HG02970 (cell line): ENCODE measurements at regions not wholly inside any gene's neighbourhood (a gene's known extent, or its start where the extent isn't known, plus 50 kb on each side); places are given as distances from the start of the nearest gene placed in this dataset.

Source experiments
- ATAC-seq: cut with Tn5 transposase; IDR thresholded peaks from one replicate; pipeline ENCODE4 v1.9.1; 2021; ENCODE audit warnings: mild to moderate bottlenecking, moderate library complexity, moderate number of reproducible peaks; ENCODE audit not compliant: unreplicated experiment, low FRiP score

GRCh38 chr5:2507611-2508010 lies 243.9 kb downstream of the IRX2 start:
- ATAC-seq: no peak

- no peak for ATAC-seq
Observed at GRCh38 chr5:2506603-2507002, 244.9 kb downstream of the IRX2 start.

- no peak for ATAC-seq
Observed at GRCh38 chr5:2505217-2505616, 246.3 kb downstream of the IRX2 start.

GRCh38 chr5:2502970-2503594 lies 248.4 kb downstream of the IRX2 start:
- ATAC-seq: no peak

- no peak for ATAC-seq
Observed at GRCh38 chr5:2499917-2500316, 251.6 kb downstream of the IRX2 start.

- no peak for ATAC-seq
Observed at GRCh38 chr5:2496891-2497290, 254.6 kb downstream of the IRX2 start.

GRCh38 chr5:2496126-2496525 lies 255.4 kb downstream of the IRX2 start:
- no peak for ATAC-seq

- ATAC-seq: no peak
Observed at GRCh38 chr5:2493356-2493755, 258.1 kb downstream of the IRX2 start.

- ATAC-seq: no peak
Observed at GRCh38 chr5:2492476-2492875, 259.0 kb downstream of the IRX2 start.

- no peak for ATAC-seq
Observed at GRCh38 chr5:2491846-2492245, 259.6 kb downstream of the IRX2 start.

GRCh38 chr5:2489306-2489705 lies 262.2 kb downstream of the IRX2 start:
- no peak for ATAC-seq

- no peak for ATAC-seq
Observed at GRCh38 chr5:2488593-2488992, 262.9 kb downstream of the IRX2 start.

GRCh38 chr5:2487152-2487763 lies 264.2 kb downstream of the IRX2 start:
- no peak for ATAC-seq

GRCh38 chr5:2486373-2486772 lies 265.1 kb downstream of the IRX2 start:
- ATAC-seq: no peak

- no peak for ATAC-seq
Observed at GRCh38 chr5:2482778-2483177, 268.7 kb downstream of the IRX2 start.

GRCh38 chr5:2480871-2481270 lies 270.6 kb downstream of the IRX2 start:
- no peak for ATAC-seq

GRCh38 chr5:2475902-2476301 lies 275.6 kb downstream of the IRX2 start:
- no peak for ATAC-seq

- ATAC-seq: no peak
Observed at GRCh38 chr5:2472670-2473069, 278.8 kb downstream of the IRX2 start.

- no peak for ATAC-seq
Observed at GRCh38 chr5:2471152-2471879, 280.2 kb downstream of the IRX2 start.

- ATAC-seq: no peak
Observed at GRCh38 chr5:2466966-2467365, 284.5 kb downstream of the IRX2 start.

- no peak for ATAC-seq
Observed at GRCh38 chr5:2465383-2465782, 286.1 kb downstream of the IRX2 start.

GRCh38 chr5:2464141-2464540 lies 287.3 kb downstream of the IRX2 start:
- no peak for ATAC-seq
